GM18526 (cell line): ENCODE measurements at regions not wholly inside any gene's neighbourhood (a gene's known extent, or its start where the extent isn't known, plus 50 kb on each side); places are given as distances from the start of the nearest gene placed in this dataset.

Source experiments
- POLR2A ChIP-seq: IDR thresholded peaks from 3 replicates; pipeline ENCODE4 v1.6.1; 2011; ENCODE audit not compliant: insufficient read length; ENCODE audit errors: extremely low read depth

DNA sequence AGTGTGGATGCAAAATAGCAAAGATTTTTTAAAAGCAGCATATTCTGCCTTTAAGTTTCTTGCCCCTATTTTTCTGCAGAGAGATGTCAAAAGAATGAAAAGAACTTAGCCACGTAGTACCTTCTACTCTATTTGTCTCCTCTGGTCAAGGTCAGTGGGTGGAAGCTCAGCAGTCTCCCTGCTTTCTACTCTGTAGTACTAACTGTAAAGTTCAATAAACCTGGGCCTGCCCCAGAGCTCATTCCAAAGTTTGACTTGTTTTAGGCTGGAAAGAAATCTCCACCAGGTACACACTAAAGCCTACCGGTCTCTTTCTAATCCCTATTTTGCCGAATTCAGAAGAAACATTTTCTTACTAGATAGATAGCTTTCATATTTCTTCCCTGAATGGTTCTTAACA, 247.9 kb upstream of the ARHGAP20 start:
- no peak for TF ChIP-seq POLR2A

DNA sequence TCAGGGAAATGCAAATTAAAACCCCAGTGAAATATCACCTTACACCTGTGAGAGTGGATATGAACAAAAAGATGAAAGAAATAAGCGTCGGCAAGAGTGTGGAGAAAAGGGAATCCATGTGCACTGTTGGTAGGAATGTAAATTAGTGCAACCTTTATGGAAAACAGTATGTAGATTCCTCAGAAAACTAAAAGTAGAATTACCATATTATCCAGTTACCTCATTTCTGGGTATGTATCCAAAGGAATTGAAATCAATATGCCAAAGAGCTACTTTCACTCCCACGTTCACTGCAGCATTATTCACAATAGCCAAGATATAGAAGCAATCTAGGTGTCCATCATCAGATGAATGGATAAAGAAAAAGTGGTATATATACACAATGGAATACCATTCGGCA, 246.0 kb upstream of the ARHGAP20 start:
- TF ChIP-seq POLR2A = no peak

DNA sequence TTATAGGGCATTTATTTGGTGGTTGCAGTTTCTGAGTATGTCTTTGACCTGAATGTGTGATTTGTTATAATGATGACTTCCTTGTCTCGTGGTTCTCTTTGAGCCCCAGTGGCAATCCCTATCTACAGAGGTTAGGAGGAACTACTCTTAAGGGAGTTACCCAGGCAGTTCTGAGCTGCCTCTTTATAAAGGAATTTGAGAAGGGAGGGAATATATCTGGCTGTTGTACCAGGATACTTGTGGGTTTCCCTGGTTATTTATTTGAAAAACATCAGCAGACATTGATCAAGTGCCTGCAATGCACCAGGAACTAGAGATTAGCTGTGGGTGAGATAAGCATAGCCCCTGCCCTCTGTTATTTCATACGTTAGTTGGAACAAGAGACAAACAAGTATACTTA, 243.5 kb upstream of the ARHGAP20 start:
- no peak for TF ChIP-seq POLR2A

DNA sequence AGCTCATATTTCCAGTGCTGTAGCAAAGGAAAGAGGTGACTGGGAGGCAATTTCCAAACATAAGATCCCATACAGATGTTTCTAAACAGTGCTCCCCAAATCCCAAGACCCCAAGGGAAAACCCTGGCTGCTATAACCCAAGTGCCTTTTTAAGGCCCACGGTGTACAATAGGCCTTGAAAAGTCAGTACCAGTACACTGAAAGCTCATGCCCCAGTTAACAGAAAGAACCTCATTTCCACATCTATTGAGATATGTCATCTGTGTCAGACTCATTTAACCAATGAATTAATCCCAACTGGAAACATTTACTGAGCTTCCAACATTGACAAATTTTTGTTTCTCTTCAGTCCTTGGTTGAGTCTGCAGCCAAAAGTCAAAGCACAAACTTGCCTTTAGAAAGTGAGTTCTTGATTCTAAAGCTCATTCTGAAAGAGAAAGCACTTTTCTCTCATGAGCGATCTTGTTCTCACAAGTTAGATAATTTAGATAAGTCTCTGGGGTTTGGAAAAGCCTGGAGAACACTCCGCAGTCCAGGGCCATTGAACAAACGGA, 239.8 kb upstream of the ARHGAP20 start:
- TF ChIP-seq POLR2A = no peak

DNA sequence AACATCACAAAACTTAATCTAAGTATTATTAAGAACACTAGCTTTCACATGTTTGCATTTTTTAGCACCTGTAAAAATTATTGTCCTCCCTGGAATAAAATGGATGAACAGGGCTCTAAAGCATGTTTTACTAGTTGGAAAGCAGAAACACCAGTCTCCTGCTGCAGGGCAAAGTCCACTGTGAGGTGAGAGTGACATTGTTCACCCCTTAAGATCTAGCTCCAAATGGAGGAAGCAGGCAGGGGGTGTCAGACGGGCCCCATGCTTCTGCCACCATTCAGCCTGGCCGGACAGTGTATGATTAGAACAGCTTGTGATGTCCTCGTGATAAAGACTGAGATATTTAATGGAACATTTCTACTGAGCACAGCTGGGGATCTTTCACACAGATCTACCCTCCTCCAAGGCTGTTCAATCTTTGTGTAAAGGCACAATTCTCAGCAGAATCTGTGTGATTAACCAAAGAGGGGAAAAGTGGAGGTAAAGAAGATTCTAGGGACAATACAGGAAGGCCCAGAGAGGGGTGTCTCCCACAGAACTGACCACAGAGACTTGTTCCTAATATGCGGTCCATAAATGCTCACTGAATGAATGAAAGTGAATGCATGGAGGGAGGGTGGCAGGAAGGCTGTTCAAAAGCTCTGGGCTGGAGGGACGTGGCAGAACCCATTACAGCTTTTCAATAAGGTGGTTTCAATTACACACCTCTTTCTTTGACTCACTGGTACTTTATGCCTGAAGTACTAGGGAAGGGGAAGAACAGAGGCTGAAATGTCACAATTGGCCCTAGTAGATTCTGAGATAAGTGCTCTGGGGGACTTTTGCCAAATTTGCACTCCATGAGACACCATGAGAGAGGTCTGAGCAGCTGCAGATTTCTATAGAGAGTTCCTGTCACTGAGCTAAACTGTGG, 239.1 kb upstream of the ARHGAP20 start:
- no peak for TF ChIP-seq POLR2A

DNA sequence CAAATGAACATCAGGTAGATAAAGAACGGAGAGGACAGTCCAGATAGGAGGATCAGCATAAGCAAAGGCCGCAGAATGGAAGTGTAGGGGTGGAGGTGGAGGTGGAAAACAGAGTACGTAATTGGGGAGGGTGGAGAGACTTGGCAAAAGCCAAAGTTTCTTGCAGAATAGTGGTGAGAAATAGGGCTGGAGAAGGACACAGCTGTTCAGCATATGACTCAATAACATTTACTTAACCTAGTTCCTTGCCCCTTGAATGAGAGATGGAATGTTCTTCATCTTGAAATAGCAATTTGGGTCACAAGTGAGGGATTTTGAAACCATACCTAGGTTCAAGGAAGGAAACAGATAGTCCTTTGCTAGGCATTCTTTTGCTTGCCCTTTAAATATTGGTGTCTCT, 235.9 kb upstream of the ARHGAP20 start:
- no peak for TF ChIP-seq POLR2A

DNA sequence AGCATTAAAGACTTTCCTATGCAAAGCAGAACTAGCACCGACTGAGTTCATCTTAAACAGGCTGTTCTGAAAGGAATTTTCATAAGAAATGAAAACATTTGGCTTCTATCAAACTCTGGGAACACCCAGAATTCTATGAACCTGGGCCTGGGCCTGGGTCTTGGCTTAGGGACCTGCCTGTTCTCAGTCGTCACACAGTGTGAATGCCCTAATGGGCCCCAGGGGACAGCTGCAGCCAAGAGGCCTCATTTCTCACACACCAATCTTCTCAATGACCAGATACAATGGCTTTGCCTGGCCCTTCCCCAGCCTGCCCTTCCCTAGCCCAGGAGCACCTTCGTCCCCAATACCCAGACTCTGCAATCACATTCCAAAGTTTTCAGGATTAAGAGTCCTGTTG, 234.9 kb upstream of the ARHGAP20 start:
- no peak for TF ChIP-seq POLR2A

DNA sequence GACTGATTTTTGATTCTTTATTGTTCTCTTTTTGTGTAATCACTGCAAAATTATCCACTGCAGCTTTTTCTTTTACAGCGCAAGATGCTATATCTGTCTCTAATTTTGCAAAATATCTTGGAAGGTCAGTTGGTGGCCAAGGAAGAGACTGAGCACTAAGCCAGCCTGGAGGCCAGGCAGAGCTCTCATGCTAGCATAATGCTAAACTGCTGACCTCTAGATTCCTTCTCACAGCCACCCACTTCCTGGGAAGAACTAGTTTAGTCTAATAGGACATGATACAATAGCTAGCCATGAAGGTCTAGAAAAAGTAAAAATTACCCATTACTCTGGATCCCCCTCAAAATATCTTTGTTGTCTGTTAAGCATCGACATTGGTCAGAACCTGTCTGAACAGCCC, 227.2 kb upstream of the ARHGAP20 start:
- TF ChIP-seq POLR2A = no peak

DNA sequence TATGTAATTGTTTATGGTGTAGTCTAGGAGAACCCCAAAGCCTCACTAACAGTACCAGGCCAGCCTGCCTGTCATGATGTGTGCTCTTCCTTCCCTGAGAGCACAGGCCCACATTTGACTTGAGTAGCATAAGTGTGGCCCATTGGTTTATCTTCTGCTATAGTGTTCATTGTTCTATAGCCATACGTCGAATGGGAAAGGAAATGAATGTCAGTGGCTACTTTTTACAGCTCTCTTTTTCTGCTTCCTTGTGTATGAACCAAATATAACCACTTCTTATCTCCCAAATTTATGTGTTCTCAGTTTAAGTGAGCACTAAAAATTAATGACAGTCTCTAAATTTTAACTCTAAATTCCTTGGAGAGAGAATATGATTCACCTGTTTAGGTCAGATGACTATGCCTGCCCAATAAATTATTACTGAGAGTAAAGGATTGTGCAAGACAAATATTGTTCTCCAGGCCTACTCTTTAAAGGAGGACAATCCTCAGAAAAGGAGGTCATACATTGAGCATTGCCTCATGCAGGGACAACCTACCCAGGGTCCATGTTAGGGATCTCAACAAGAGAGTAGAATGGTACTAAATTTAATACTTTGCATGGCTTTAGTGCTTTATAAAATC, 222.9 kb upstream of the ARHGAP20 start:
- no peak for TF ChIP-seq POLR2A

DNA sequence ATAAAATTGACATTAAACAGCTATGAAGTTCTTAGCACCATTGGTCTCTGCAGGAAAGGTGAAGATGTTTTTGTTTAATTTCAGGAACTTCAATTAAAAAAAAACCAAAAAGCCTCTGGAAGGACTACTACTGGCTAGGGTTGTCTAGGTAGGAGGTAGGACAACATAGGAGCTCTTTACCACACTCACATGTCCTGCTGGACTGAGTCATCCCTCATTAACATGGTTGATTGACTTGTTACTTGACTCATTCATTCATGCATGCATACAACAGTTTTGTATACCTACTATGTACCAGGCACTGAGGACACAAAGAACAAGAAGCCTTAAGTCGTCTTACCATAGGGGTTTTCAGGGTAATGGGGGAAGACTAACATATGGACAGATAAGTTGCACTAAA, 216.9 kb upstream of the ARHGAP20 start:
- TF ChIP-seq POLR2A = no peak

DNA sequence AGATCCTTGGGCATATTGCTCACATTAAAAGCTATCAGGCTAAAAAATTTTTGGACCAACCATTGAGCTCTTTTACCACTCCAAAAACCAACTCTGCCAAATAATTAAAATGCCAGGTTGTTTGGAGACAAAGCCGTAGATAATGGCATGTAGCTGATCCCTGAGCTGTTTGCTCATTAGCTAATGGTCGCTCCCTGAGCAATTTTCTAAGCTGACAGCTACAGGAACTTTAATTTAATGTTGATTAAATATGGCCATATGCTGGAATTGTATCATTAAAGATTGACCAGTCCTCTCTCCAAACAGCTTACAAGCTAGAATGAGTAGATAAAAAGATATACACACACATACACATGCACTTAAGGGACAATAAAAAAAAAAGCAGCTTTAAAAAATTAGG, 216.2 kb upstream of the ARHGAP20 start:
- TF ChIP-seq POLR2A = no peak

DNA sequence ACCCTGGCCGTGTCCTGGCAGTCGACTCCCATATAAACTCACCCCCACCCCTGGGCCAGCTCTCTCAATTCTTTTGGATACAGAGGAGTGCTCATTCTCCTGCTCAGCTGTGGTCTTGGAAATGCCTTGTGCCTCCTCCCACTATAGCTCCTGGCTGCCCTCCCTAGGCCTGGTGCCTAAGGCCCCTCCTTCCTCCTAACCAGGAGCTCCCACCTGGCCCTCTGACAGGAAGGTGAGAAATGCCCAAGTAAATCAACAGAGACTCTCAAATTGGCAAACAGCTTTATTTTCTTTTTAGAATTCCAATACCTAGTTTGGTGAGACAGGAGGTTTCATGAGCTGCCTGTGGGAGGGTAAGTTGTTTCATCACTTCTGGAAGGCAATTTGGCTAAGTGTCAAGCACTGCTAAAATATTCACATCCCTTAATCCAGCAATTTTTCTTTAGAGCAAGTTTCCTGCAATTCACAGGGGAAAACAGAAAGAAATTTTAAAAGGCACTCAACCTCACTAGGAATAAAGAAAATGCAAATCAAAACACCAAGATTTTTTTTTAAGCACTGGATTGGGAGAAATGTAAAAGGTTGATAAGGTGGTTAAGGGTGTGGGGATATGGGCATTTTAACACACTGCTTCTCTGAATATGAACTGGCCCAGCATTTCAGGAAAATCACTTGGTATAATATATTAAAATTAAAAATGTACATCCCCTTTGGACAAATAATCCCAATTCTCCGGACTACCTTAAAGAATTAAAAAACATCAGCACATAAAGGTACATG, 209.7 kb upstream of the ARHGAP20 start:
- no peak for TF ChIP-seq POLR2A

DNA sequence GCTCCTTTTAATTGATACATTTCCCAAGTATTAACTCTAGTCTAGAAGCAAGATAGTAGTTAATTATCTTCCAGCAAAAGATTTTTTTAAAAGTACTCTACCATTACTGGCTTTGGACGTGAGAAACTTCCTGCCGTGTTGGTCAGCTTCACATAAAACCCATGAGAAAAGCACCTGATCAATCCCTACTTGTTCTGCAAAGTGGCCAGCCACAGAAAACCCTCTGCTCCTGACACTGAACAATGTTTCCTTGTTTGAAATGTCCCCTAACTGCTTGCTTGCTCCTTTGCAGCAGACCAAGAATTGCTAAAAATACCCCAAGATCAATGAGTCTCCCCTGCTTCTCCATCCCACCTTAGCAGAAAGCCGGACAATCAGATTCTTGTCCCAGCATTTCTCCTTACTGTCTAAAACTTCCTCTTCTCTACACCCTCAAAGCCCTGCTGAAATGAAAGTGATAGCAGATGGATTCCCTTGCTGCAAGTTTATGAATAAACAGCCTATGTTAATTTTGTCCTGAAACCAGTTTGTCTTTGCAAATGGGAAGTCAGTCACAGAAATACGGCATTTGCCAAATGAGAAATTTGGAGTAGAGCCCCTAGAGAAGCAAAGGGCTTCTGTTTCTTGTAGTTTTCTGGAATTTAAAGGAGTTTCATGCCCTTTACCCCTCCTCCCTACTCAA, 207.1 kb upstream of the ARHGAP20 start:
- TF ChIP-seq POLR2A = no peak

DNA sequence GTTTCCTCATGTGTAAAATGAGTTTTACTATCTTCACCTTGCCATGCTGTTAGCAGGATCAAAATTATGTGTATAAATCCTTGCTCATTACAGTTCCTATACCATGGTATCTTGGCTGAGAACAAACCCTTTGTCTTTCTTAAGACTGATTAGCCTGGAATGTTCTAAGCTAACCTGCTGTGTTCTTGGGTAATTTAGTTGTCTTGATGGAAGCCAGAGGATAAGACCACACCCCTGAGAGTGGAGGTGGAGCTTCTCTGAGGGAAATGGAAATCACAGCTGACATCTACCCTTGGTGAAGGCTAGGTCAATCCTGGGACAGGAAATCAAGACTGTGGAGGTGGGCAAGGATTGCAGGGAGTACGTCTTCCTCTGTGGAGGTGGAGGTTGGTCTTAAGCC, 206.1 kb upstream of the ARHGAP20 start:
- TF ChIP-seq POLR2A = no peak

DNA sequence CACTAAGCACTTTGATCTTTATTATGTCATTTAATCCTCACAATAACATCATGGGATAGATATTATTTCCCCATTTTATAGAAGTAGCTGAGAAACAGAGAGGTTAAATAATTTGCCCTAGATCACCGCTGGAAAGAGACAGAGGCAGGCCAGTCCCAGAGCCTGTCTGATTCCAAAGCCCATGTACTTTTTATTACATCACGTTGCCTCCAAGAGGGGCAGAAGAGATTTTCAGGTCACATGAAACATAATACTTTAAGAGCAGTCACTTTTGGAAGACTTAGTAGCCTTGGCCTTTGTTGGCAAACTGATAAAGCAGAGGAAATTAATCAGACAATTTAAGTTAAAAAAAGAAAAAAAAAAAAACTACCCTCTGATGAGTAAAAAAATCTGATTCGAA, 200.2 kb upstream of the ARHGAP20 start:
- TF ChIP-seq POLR2A = no peak

DNA sequence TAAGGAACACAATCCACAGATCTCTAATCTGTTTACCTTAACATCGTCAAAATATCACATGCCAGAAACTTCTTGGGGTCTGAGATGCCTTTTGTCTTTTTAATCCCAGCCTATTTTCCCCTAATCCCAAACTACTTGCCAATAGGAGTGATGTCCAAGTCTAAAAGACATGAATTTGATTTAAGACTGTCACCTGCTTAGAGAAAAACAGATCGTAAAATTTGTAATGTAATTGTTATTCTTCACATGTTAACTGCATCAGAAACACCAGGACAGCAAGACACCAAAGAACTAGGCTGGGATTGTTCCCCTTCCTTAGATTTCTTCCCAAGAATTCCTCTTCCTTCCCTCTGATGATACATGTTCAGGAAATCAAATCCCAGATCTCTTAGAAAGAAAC, 198.1 kb upstream of the ARHGAP20 start:
- no peak for TF ChIP-seq POLR2A

DNA sequence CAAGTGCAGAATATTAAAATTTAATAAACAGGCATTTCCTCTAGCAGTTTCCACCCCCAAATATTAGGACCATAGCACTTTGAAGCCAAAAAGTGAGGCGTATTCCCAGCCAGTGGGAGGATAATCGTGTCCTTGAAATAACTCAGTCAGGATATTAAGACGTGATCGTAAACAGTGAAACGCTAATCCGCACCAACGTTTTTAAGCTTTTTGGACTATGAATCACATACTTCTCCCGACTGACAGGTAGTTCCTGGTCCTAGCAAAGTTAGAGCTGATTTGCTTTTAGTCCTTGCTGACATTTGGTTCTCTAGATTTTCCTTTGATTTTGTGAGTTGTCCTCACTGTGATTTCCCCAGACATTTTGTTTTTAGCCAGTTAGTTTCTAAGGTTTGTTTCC, 197.1 kb upstream of the ARHGAP20 start:
- no peak for TF ChIP-seq POLR2A
